ENCODE measurements at regions not wholly inside any gene's neighbourhood (a gene's known extent, or its start where the extent isn't known, plus 50 kb on each side); places are given as distances from the start of the nearest gene placed in this dataset.

- H3K4me3 ChIP-seq (ENCODE audit: insufficient read depth, low read depth, low read length) = no peak overlapping the region
- no peak overlapping the region for H3K56ac ChIP-seq (ENCODE audit: extremely low read depth, insufficient read depth, low read length)
- intact Hi-C loops (cut with micrococcal nuclease) = no loop called here
- no peaks in the 10 kb centered on the region for H4K20me1 ChIP-seq (ENCODE audit: insufficient read depth, low read length)
- H3K36me3 ChIP-seq (ENCODE audit: control insufficient read depth, insufficient read depth, low read length) = no peaks in the 10 kb centered on the region
- H3K14ac ChIP-seq (replicated peaks; ENCODE audit: low read depth, low read length) = no peak overlapping the region
- no peak overlapping the region for H4K91ac ChIP-seq (ENCODE audit: insufficient read depth, low read depth, low read length)
- H3K4me2 ChIP-seq (ENCODE audit: low read depth, low read length) = no peak overlapping the region
- H3K9me1 ChIP-seq (ENCODE audit: insufficient read depth, low read length) = no peaks in the 10 kb centered on the region
- H3K9me3 ChIP-seq (ENCODE audit: control insufficient read depth, insufficient read depth, low read length) = no peaks in the 10 kb centered on the region
- ATAC-seq (ENCODE audit: low read depth) (no peak), DNase-seq (no peak)
- no peak overlapping the region for H2AFZ ChIP-seq (replicated peaks; ENCODE audit: low read length, poor library complexity)
- H3K23ac ChIP-seq (ENCODE audit: low read depth, low read length) = no peak overlapping the region
- no peak overlapping the region for H2BK20ac ChIP-seq (ENCODE audit: low read depth, low read length)
- dilution Hi-C loops (cut with HindIII; ENCODE audit: low sequenced_read_pairs, unreplicated experiment) = no loop called here
- in situ Hi-C loops (cut with MboI; ENCODE audit: low sequenced_read_pairs) = no loop called here
- 92% methylated on average over 9 of the region's 10 CpGs; no CpG with 5 or more reads in 1 of the 2 experiments for WGBS, 2 experiments (ENCODE audit: extremely low coverage in 2 of 2, insufficient read length in 1 of 2)
- H2BK5ac ChIP-seq (ENCODE audit: low read depth, low read length, poor library complexity, severe bottlenecking) = no peak overlapping the region
- no peaks in the 10 kb centered on the region; the same call in 1 of the 2 replicates for H3K27me3 ChIP-seq (ENCODE audit: control insufficient read depth, insufficient read depth, low read length)
- TF ChIP-seq, protein P1, sequence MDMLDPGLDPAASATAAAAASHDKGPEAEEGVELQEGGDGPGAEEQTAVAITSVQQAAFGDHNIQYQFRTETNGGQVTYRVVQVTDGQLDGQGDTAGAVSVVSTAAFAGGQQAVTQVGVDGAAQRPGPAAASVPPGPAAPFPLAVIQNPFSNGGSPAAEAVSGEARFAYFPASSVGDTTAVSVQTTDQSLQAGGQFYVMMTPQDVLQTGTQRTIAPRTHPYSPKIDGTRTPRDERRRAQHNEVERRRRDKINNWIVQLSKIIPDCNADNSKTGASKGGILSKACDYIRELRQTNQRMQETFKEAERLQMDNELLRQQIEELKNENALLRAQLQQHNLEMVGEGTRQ (IDR thresholded peaks at IDR 0.05; ENCODE audit: low read depth, low read length) = no peak
- TF ChIP-seq FOS (IDR thresholded peaks at IDR 0.05; ENCODE audit: low read depth, low read length) = no peak
- no peak for TF ChIP-seq CEBPB (IDR thresholded peaks at IDR 0.05; ENCODE audit: low read depth, low read length)
- TF ChIP-seq MAFK (IDR thresholded peaks at IDR 0.05; ENCODE audit: low read depth, low read length) = no peak
- TF ChIP-seq, protein P2, sequence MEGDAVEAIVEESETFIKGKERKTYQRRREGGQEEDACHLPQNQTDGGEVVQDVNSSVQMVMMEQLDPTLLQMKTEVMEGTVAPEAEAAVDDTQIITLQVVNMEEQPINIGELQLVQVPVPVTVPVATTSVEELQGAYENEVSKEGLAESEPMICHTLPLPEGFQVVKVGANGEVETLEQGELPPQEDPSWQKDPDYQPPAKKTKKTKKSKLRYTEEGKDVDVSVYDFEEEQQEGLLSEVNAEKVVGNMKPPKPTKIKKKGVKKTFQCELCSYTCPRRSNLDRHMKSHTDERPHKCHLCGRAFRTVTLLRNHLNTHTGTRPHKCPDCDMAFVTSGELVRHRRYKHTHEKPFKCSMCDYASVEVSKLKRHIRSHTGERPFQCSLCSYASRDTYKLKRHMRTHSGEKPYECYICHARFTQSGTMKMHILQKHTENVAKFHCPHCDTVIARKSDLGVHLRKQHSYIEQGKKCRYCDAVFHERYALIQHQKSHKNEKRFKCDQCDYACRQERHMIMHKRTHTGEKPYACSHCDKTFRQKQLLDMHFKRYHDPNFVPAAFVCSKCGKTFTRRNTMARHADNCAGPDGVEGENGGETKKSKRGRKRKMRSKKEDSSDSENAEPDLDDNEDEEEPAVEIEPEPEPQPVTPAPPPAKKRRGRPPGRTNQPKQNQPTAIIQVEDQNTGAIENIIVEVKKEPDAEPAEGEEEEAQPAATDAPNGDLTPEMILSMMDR (conservative IDR thresholded peaks at IDR 0.05; ENCODE audit: low read depth, low read length) = no peak
- no peak for TF ChIP-seq RCOR1 (IDR thresholded peaks at IDR 0.05; ENCODE audit: insufficient replicate concordance, low read length)
- no peak for TF ChIP-seq POLR2A (IDR thresholded peaks at IDR 0.05; ENCODE audit: low read depth, low read length)
- no peak for TF ChIP-seq ELK1 (IDR thresholded peaks at IDR 0.05; ENCODE audit: borderline replicate concordance, low read depth, low read length)
- no peak for TF ChIP-seq SMC3 (IDR thresholded peaks at IDR 0.05; ENCODE audit: low read depth, low read length)
- no peak for TF ChIP-seq MAZ (IDR thresholded peaks at IDR 0.05; ENCODE audit: borderline replicate concordance, low read depth, low read length)
- TF ChIP-seq CHD1 (IDR thresholded peaks at IDR 0.05; ENCODE audit: low read depth, low read length) = no peak
- no peak for TF ChIP-seq RFX5 (IDR thresholded peaks at IDR 0.05; ENCODE audit: low read depth, low read length)
- no peak for TF ChIP-seq MXI1 (IDR thresholded peaks at IDR 0.05; ENCODE audit: borderline replicate concordance, low read depth, low read length)
- no peak for TF ChIP-seq BHLHE40 (IDR thresholded peaks at IDR 0.05; ENCODE audit: low read depth, low read length)
- TF ChIP-seq RAD21 (IDR thresholded peaks at IDR 0.05; ENCODE audit: low read length) = no peak
- no peak for TF ChIP-seq NFE2L2 (IDR thresholded peaks at IDR 0.05; ENCODE audit: low read depth, low read length)
- H3K4ac ChIP-seq (ENCODE audit: low read depth, low read length) = no peak overlapping the region
- CTCF ChIA-PET = no interaction called here
- no peak overlapping the region for H2BK15ac ChIP-seq (ENCODE audit: low read depth, low read length)
- H3K18ac ChIP-seq (ENCODE audit: low read depth, low read length) = no peak overlapping the region
- no peak overlapping the region for H3K9ac ChIP-seq (ENCODE audit: low read depth, low read length)
- POLR2A ChIA-PET (ENCODE audit: unreplicated experiment) = no interaction called here
- no peak overlapping the region for H4K5ac ChIP-seq (ENCODE audit: low read depth, low read length)
- H3K27ac ChIP-seq (ENCODE audit: insufficient read depth, low read length) = no peak overlapping the region
- H2BK120ac ChIP-seq (ENCODE audit: low read depth, low read length) = no peak overlapping the region
- no peak overlapping the region for H4K8ac ChIP-seq (ENCODE audit: low read depth in 2 of 2, low read length in 2 of 2)
- no peaks in the 10 kb centered on the region for H3K79me1 ChIP-seq (ENCODE audit: low read depth in 1 of 2, low read length in 2 of 2)
- no peak overlapping the region for H2AK9ac ChIP-seq (replicated peaks; ENCODE audit: low read depth, low read length, poor library complexity)
- no peaks in the 10 kb centered on the region for H3K4me1 ChIP-seq (ENCODE audit: control insufficient read depth, insufficient read depth, low read length)
- no peak overlapping the region for H2AK5ac ChIP-seq (ENCODE audit: low read depth, low read length)
- BruUV-seq (replicated peaks) = no TSS peak
These were observed 140.0 kb upstream of the LAMA2 start for GRCh38 chr6:128742900-128743299.
